Astrocyte of the spinal cord (primary cell): ENCODE measurements at regions not wholly inside any gene's neighbourhood (a gene's known extent, or its start where the extent isn't known, plus 50 kb on each side); places are given as distances from the start of the nearest gene placed in this dataset.

ENCODE experiments used
- DNase-seq: peaks from one replicate; pipeline ENCODE4 v3.0.0; 2011; ENCODE audit warnings: low read depth, low spot score
- H3K4me3 ChIP-seq: 2 replicates; pipeline ENCODE4 v1.5.1; 2011; ENCODE audit warnings: low read depth, mild to moderate bottlenecking, low read length, moderate library complexity
- CTCF ChIP-seq: IDR thresholded peaks from 2 replicates; pipeline ENCODE4 v1.5.1; 2012; ENCODE audit warnings: low read depth, mild to moderate bottlenecking, low read length, inconsistent platforms
- in situ Hi-C: cut with HindIII; loops from 2 replicates; pipeline ENCODE4 v1.10.0; 2017; ENCODE audit warnings: low sequenced_read_pairs

- no peak overlapping the region for H3K4me3 ChIP-seq
- in situ Hi-C loops = no loop called here
- no peak for TF ChIP-seq CTCF
- no peak for DNase-seq
These were observed 220.0 kb upstream of the MBL2 start for GRCh38 chr10:52992567-52992966.

- in situ Hi-C loops = no loop called here
- no peak for TF ChIP-seq CTCF
- H3K4me3 ChIP-seq = no peak overlapping the region
- DNase-seq = no peak
These were observed 216.3 kb upstream of the MBL2 start for GRCh38 chr10:52988923-52989322.

DNA sequence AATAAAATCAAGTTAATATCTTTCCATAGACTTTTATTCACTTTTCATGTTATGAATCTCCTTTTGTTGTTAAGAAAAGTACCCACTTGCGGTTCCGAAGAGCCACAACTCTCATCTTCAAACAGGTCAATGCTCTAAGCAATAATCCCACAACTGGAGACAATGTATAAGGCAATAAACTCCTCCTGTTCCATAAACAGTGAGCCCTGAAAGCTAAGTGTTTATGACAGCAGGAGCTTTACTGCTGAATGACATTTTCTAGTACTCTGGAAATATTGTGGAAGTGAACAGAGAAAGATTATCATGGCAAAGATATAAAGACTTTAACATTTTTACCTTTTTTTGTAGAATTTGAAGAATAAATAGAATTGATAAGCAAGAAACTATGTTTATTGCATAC, 213.5 kb upstream of the MBL2 start:
- no peak overlapping the region for H3K4me3 ChIP-seq
- DNase-seq = no peak
- TF ChIP-seq CTCF = no peak
- in situ Hi-C loops = no loop called here

DNA sequence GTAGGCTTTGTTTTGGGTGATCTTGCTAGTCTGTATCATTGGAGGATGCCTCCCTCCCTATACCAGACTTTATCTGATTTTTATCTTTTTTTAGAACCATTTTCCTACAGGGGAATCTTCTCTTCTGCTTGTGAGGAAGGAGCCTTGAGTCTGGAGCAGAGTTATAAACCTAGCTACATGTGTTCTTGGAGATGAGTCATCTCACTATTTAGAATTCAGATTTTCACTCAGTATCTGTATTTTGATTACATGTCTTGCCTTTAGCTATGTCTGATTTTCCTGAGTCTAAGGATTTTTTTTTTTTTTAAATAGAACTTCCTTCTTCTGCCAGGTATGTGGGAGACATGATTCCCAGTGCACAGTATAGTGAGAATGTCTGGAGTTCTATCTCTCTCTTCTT, 211.6 kb upstream of the MBL2 start:
- H3K4me3 ChIP-seq = no peak overlapping the region
- TF ChIP-seq CTCF = no peak
- in situ Hi-C loops = no loop called here
- no peak for DNase-seq

DNA sequence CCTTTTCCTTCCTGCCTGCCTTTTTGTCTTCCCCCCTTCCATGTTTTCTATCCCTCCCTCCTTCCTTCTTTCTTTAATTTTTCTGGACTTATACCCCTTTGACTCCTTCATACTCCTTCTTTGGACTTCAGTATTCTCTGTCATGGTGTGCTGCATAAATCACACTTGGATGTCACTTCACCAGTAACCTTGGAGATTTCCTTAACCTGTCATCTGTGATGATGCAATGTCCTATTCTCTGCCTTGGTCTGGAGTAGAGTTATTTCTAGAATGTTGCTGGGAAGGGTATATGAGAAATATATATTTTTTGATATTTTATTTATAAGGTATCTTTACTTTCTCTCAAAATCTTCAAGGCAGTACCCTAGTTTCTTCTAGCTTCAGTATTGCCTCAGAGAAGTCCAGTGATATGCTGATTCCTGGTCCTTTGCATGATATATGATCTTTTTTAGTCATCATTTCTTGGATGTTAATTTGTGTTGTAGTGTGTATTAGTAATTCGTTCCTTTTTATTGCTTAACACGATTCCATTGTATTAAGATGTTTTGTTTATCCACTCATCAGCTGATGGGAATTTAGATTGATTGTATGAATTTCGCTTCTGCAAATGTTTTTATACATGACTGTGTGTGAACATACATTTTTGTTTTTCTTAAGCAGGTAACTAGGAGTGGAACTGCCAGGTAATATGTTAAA, 206.9 kb upstream of the MBL2 start:
- no peak for TF ChIP-seq CTCF
- DNase-seq = no peak
- in situ Hi-C loops = no loop called here

DNA sequence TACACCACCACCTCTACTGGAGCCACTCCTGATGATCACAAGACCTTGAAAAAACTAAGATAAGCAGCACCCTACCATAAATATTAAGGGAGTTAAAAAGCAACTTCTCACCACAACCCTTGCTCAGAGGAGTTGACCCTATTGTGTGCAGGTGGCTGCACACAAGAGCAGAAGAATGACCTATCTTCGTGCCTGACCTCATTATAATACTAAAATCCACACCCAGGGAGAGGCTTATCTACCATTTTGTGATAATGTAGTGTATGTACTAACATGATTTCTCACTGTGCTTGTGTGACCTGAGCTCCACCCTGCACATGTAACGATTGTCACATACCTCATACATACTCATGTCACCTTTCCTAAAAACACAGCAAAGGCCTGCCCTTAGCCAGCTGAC, 205.0 kb upstream of the MBL2 start:
- in situ Hi-C loops = no loop called here
- DNase-seq = no peak
- TF ChIP-seq CTCF = no peak
- H3K4me3 ChIP-seq = no peak overlapping the region

More for the DNA sequence above, 206.9 kb upstream of the MBL2 start:
- H3K4me3 ChIP-seq = no peak overlapping the region
